ENCODE measurements at regions not wholly inside any gene's neighbourhood (a gene's known extent, or its start where the extent isn't known, plus 50 kb on each side); places are given as distances from the start of the nearest gene placed in this dataset.

DNA sequence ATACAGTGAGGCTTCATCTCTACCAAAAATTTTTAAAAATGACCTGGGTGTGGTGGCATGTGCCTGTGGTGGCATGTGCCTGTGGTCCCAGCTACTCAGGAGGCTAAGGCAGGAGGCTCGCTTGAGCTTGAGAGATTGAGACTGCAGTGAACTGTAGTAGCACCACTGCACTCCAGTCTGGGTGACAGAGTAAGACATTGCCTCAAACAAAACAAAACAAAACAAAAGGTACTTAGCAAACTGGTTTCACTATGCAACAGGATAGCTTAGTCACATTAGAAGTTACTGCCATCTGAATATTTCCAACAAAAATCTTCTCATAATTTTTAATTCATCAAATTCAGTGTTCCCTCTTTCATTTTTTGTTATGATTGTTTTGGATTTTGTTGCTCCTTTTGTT lies 137.9 kb downstream of the QRSL1 start:
- TF ChIP-seq, protein P1, sequence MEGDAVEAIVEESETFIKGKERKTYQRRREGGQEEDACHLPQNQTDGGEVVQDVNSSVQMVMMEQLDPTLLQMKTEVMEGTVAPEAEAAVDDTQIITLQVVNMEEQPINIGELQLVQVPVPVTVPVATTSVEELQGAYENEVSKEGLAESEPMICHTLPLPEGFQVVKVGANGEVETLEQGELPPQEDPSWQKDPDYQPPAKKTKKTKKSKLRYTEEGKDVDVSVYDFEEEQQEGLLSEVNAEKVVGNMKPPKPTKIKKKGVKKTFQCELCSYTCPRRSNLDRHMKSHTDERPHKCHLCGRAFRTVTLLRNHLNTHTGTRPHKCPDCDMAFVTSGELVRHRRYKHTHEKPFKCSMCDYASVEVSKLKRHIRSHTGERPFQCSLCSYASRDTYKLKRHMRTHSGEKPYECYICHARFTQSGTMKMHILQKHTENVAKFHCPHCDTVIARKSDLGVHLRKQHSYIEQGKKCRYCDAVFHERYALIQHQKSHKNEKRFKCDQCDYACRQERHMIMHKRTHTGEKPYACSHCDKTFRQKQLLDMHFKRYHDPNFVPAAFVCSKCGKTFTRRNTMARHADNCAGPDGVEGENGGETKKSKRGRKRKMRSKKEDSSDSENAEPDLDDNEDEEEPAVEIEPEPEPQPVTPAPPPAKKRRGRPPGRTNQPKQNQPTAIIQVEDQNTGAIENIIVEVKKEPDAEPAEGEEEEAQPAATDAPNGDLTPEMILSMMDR (conservative IDR thresholded peaks at IDR 0.05; ENCODE audit: low read depth in 2 of 2), result no peak
- no peak for TF ChIP-seq EZH2 (IDR thresholded peaks at IDR 0.05; ENCODE audit: low read depth, unreplicated experiment)
- TF ChIP-seq POLR2AphosphoS5 (IDR thresholded peaks at IDR 0.05; ENCODE audit: low read depth), result no peak
- TF ChIP-seq, protein P2, sequence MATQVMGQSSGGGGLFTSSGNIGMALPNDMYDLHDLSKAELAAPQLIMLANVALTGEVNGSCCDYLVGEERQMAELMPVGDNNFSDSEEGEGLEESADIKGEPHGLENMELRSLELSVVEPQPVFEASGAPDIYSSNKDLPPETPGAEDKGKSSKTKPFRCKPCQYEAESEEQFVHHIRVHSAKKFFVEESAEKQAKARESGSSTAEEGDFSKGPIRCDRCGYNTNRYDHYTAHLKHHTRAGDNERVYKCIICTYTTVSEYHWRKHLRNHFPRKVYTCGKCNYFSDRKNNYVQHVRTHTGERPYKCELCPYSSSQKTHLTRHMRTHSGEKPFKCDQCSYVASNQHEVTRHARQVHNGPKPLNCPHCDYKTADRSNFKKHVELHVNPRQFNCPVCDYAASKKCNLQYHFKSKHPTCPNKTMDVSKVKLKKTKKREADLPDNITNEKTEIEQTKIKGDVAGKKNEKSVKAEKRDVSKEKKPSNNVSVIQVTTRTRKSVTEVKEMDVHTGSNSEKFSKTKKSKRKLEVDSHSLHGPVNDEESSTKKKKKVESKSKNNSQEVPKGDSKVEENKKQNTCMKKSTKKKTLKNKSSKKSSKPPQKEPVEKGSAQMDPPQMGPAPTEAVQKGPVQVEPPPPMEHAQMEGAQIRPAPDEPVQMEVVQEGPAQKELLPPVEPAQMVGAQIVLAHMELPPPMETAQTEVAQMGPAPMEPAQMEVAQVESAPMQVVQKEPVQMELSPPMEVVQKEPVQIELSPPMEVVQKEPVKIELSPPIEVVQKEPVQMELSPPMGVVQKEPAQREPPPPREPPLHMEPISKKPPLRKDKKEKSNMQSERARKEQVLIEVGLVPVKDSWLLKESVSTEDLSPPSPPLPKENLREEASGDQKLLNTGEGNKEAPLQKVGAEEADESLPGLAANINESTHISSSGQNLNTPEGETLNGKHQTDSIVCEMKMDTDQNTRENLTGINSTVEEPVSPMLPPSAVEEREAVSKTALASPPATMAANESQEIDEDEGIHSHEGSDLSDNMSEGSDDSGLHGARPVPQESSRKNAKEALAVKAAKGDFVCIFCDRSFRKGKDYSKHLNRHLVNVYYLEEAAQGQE (IDR thresholded peaks at IDR 0.05; ENCODE audit: unreplicated experiment), result no peak
- TF ChIP-seq EZH2phosphoT487 (IDR thresholded peaks at IDR 0.05; ENCODE audit: unreplicated experiment), result no peak

All from GM23338 (cell line).